GDM1 (cell line): ENCODE measurements at regions not wholly inside any gene's neighbourhood (a gene's known extent, or its start where the extent isn't known, plus 50 kb on each side); places are given as distances from the start of the nearest gene placed in this dataset.
"Not testable (repeated sequence)": the region's sequence is repeated elsewhere in the genome, so short reads cannot be mapped to it uniquely, and the experiment has no call there.

Experiments
- DNase-seq: peaks from one replicate; lab custom pipeline; 2025; lab: John Stamatoyannopoulos, UW

DNA sequence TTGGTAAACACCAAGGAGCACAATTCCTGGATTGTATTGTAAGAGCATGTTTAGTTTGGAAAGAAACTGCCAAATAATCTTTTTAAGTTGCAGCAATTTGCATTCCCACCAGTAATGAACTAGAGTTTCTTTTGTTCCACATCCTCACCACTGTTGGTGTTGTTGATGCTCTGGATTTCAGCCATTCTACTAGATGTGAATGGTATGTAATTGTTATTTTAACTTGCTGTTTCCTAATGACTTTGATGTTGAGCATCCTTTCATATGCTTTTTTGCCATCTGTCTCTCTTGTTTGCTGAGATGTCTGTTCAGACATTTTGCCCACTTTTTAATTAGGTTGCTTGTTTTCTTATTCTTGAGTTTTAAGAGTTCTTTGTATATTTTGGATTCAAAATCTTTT lies 1654.1 kb downstream of the GRIK2 start:
- DNase-seq = no peak

DNA sequence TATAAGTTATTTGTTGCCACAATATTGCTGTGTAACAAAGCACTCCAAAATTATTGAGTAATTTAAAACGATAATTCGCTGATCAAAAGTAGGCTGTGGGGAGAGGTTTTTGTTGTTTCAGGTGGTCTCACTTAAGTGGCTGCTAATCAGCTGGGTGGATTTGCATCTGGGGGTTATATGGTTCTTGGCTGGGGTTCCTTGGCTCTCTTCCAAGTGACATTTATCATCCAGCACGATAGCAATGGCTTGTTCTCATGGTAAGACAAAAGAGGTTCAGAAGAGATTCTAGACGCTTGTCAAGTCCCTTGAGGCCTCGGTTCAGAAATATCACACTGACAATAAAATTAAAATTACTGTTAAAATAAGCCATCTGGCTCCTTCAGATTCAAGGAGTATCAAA lies 1648.8 kb downstream of the GRIK2 start:
- DNase-seq = no peak

DNA sequence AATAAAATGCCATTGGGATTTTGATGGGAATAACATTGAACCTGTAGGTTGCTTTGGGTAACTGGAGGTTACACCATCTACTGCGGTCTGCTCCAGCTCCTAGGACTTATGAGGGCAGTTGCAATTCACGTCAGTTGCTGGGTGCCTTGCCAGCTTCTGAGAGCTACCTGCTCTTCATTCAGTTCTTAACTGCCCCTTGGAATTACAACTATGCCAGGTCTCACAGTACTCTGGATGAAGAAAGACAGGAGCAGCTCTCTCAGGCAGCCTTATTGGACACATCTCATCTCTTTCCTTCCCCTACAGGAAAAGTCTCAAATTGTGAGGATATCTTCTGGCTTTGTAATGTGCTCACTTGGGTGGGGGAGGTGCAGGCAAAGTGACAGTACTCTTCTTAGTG lies 1643.3 kb downstream of the GRIK2 start:
- no peak for DNase-seq

DNA sequence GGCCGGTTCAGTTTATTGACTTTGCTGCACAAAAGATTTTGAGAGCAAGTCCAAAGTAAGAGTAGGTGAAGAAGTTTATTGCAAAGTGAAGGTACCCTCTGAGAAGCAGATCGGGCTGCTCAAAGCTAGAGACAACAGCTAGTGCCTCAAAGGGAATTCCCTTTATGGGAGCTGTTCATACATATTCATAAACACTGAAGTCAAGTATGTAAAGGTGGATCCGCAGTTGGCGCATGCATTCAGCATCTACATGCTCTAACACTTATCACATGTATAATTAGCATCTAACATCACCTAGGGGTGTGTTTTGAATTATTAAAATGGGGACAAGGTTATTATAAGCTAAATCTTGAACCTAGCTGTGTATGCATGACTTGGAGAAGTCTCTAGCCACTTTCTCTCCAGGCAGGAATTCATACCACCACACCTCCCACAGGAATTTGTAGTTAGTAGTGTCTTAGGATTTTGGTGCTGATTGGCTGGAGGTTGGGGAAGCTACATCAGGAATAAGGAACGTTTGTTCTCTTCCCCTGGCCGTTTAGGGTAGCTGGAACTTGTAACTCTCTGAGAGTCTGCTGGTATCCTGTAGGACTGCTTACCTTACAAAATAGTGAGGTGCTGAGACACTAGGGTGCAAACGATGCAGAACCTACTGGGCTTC lies 1633.9 kb downstream of the GRIK2 start:
- no peak for DNase-seq

DNA sequence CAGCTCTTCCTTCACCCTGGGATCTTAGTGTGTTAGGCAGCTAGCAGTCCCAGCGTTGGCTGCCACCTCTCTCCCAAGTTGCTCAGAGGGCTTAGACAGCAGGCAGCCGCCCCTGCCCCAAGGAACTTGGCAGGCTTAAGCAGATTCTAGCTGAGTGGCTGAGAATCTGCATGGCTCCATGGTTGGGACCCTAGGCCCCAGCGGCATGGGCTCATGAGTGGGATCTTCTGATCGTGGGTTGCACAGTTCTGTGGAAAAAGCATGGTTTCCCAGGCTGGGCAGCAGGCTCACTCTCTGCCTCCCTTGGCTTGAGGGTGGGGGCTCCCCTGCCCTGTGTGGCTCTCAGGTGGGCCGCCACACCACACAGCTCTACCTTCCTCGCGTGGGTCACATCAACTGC lies 1624.9 kb downstream of the GRIK2 start:
- DNase-seq = no peak

DNA sequence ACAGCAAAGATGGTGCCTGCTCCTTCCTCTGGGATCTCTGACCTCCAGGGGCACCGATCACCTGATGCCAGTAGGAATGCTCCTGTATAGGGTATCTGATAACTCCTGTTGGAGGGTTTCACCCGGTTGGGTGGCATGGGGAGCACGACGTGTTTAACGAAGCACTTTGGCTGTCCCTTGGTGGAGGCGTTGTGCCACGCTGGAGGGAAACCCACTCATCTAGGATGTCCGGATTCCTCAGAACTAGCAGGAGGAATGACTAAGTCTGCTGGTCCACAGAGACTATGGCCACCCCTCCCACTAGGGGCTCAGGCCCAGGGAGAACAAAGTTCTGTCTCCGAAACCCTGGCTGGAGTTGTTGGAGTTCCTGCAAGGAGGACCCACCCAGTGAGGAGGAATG lies 1624.4 kb downstream of the GRIK2 start:
- DNase-seq = no peak

DNA sequence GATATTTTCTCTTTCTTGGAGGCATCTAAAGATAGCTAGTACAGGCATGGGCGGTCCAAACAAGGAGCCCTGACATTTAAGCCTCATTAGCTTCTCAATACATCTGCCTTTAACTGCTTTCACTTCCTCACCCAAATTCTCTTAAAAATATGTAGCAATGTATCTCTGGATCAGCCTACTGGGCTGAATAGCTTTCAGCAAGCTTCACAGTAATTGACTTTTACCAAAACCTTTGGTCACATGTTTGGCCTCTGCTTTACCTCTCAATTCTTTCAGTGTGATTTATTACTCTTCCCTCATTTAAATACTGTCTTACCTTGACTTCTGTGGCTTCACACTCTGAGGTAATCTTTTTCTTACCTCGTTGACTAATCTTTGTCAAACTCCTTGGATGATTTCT lies 1618.1 kb downstream of the GRIK2 start:
- DNase-seq = no peak

DNA sequence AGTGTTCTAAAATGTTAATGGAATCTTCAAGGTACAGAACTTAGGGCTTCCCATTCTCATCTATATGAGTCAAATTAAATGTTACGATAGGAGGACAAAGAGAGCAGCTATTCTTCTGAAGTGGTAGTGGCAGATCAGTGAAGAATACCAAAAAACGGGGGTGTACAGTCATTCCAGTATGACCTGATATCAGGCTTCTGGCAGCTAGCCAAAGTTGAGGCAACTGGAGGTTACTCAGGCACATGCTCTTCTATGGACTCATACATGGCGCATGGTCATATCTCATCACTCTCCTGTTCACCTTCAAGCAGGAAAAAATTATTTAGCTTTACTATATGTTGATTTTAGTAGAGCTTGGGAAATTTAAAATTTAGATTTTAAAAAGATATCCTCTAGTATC lies 1608.8 kb downstream of the GRIK2 start:
- no peak for DNase-seq

DNA sequence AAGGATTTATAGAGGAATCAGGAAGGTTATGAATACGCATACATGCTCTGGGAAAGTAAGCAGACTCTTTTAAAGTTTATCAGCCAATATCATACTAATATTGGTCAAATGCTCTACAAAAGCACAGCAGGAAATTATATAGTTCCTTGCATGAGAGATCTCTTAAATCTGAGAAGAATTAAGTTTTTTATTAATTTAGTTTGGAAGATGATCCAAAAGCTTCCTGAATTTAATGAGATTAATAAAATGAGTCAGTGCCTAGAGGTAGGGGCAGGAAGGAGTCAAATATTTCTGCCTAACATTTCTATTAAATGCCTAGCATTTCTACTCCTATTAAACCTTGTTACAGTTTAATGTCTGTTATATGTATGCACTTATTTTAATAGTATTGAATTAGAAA lies 1608.2 kb downstream of the GRIK2 start:
- DNase-seq = no peak

DNA sequence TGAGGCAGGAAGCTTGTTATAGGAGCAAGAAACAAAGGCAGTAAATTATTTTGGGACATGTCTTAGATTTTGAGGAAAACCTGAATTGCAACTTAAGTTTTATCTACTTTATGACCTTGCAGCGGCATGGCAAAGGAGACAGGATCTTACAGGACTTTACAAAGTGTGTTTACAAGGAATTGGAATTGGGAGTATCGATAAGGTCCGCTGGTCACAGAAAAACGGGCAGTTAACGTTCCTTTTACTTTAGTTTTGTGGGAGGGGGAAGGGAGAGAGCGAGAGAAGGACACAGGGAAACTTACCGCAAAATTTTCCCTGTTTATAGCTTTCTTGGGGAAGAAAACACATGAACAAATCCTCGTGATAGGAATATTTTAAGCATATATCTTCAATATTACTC lies 1607.2 kb downstream of the GRIK2 start:
- DNase-seq = no peak

DNA sequence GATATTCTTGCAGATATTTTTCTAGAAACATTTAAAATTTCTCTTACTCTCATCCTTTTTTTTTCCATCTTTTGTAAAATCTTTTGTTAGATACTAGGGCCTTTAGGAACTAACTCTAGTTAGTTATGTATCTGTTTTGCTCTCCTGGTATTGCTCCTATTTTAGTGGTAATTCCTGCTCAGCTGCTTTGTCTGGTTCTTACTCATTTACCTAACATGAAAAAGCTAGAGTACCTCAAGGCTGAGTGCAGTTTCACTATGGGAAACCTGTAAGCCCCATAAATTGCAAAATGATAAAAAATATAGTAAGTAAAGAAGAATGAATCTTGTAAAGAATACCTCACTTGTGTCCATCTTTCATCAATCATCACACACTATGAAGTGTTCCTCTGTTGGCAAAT lies 1602.0 kb downstream of the GRIK2 start:
- no peak for DNase-seq

DNA sequence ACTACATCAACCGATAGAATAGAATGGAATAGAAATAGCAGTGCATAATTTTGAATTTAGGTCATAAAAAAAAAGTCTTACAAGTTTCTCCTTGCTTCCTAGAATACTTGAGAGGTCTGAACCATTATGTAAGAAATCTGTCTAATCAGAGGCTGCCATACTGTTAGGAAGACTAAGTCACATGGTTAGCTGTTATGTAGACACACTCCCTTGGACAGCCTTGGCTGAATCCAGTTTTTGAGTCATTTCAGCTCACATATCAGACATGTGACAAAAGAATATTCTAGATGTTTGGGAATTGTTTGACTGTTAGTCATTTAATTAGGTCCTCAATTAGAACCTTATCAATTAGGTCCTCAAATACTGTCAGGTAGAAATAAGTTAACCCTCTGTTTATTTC lies 1601.4 kb downstream of the GRIK2 start:
- no peak for DNase-seq

DNA sequence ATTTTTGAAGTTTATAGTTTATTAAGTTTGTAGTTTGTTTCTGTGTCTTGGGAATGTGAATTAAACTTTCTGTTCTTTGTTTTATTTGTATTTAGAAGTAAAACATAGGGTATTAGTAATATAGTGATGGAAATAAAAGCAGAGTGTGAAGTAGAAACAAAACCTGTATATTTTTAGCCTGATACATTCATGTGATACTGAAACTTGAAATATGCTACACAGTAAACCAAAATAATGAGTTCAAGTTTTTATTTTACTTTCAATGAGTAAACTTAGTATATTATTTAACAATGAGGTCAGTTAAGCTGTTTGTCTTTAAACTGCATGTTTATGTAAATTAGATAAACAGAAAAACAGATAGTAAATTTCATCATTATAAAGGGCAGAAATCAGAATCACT lies 1592.6 kb downstream of the GRIK2 start:
- no peak for DNase-seq

DNA sequence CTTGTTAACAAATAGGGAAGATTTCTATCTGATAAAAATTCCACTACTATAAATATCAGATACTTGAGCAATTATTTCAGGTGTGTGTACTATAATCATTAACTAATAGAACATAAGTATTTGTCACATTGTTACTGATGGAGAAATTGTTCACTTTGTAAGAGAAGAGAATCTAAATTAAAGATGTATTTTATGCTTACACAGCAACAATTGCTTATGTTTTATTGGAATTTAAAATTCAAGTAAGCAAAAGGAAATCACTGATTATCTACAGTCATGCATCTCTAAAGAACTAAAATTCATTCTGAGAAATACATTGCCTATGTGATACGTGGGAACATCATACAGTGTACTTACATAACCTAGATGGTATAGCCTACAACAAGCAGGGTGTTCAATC lies 1590.8 kb downstream of the GRIK2 start:
- no peak for DNase-seq

DNA sequence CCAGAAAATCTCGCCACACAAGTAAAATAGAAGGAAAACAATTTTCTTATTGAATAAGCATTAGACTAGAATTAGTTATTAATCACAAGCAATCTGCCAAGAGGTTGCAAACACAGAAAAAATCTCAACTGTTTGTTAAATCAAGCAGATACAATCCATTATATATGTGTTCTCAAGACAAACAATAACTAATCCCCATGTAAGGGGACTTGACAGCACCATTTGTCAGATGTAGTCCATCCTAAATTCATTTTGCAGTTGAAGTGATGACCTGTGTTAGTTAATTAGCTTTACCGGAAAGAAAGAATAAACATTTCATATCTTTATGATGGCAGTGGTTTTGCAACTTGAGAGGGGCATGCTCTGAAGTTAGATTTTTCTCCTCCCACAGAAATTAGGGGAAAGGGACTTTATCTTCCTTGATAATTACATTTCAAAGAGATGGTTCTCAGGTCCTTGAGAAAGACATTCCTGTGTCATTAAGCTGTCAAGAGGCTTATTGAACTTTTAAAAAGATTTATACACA lies 1588.0 kb downstream of the GRIK2 start:
- DNase-seq = no peak

DNA sequence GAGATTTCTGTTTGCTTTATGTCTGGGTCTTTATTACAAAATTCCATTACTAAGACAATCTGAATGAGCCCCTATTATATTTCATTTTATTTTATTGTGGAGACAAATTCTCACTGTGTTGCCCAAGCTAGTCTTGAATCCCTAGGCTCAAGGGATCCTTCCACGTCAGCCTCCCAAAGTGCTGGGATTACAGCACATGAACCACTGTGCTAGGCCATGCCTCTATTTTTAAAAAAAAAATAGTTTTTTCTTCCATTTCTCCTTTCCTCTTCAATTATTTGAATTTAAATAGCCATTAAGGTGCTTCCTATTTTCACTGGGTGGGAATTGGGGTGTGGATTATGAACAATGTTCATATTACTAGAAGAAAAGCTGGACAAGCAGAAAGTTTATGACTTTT lies 1587.4 kb downstream of the GRIK2 start:
- no peak for DNase-seq

DNA sequence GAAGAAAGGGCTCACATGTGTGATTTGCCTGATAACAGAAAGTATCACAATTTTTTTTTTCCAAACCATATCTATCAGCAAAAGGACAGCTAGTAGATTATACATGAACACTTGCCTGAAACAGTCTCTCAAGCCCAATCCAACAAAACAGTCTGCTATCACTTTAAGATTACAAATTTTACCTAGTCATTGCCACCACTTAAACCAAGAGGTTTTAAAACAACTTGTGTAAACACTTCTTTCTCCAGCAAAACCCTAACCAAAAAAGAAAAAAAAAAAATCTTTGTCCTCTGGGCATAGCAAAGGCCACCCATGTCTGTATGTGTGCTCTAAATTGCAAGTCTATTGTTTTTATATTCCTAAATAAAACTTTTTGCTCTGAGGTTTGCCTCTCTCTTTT lies 1568.4 kb downstream of the GRIK2 start:
- DNase-seq = no peak

DNA sequence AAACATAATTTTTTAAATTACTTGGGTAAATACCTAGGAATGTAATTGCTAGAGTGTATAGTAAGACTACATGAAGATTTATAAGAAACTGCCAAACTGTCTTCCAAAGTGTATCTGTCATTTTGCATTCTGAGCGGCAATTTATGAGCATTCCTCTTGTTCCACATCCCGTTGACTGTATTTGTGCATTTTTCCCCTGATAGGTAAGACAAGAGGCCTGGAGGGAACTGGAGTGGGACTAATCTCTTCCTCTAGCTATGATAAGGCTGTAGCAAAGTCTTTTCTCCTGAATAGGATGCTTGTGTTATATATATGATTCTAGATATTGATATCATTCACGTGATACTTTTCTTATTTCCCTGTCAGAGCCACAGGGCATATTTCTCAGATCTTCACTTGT lies 1557.5 kb downstream of the GRIK2 start:
- DNase-seq = no peak

DNA sequence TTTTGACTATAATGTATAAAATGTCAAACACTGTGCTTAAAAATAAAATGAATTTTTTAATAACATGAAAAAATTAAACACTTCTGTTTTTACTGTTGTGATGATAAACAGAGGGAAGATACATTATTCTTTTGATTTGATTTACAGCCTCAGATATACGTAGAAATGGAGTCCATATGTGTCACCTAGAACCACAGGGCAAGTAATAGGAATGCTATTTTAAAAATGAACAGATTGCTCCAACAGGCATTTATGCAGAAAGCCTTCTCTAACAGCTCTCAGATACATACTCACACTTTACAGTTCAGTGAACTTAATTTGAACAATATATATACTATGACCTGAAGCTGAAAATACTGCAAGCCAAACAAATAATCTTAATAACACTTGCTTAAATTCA lies 1551.0 kb downstream of the GRIK2 start:
- DNase-seq = no peak

DNA sequence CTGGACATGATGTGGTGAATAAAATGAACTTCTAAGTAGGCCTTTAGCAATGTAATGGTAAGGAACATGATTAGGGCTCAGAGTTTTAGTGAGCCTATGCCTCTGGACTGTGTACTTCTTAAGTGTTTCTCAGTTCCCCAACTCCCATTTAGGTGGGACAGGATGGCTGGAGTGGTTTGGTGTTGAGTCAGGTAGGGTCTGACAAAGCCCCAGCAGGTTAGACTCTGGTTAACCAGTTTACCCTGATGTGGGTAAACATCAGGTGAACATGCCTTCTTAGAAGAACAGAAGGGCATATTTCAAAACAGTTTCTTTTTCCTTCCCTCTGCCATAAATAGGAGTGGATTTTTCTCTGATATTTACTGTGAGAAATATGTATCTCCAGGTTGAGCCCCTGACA lies 1548.7 kb downstream of the GRIK2 start:
- DNase-seq = no peak

DNA sequence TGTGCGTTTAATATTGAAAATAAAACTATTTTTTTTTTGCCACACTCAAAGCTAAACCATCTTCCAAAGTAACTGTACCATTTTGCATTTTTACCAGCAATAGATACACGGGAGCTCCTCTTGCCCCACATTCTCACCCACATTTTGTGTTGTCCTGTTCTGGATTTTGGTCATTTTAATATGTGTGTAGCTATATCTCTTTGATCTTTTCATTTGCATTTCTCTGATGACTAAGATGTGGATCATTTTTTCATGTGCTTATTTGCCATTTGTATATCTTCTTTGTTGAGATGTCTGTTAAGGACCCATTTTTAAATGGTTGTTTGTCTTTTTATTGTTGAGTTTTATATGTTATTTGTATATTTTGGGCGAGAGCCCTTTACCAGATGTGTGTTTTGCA lies 1543.5 kb downstream of the GRIK2 start:
- no peak for DNase-seq

DNA sequence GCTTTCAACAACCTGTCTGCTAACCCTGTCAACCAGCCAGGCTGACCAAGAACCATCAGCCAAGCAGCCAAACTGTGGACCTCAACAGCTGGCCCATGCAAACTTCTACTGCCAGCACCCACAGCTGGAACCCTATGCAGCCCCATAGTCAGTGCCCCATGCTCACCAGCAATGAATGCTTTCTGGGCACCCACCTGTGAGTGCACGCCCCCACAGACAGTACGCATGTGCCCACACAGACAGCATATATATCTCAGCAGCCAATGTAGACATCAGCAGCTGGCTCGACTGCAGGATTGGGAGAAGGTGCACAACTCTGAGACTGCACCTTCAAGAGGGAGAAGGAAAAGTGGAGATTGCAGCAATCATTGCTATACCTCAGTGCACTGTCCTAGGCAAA lies 1534.6 kb downstream of the GRIK2 start:
- DNase-seq = no peak

DNA sequence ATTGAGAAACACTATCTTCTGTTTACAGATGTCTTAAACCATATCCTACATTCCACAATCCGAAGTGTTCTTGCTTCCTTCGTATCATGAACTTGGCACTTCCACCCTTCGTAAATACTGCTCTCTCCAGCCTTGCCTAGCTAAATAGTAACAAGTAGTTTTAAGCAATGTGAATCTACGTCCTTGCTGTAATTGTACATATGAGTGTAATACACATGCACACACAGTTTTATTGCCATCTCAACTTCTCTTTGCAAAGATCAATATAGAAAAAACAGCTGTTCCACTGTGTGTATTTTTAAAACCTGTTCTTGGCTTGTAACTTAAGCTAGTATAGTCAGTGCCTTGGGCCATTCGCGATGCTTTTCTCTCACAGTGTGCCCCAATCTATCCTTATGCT lies 1524.7 kb downstream of the GRIK2 start:
- DNase-seq = no peak

DNA sequence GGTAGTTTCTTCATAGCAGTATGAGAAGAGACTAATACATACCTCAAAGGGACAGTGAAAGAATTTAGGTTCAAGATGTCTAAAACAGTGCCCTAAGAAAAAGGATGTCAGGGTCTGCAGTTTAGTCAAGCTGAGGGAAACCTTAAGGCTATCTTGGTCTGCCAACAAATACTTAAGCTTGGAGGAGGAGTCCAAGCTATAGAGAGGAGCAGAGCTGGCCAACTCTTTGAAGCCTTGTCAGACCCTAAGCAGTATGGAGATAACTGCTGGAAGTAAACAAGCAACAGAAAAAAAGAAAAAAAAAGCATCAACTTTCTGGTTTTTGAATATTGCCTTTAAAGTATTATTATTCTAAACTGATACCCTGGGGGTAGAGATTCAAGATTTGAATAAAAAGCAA lies 1518.1 kb downstream of the GRIK2 start:
- DNase-seq = no peak

DNA sequence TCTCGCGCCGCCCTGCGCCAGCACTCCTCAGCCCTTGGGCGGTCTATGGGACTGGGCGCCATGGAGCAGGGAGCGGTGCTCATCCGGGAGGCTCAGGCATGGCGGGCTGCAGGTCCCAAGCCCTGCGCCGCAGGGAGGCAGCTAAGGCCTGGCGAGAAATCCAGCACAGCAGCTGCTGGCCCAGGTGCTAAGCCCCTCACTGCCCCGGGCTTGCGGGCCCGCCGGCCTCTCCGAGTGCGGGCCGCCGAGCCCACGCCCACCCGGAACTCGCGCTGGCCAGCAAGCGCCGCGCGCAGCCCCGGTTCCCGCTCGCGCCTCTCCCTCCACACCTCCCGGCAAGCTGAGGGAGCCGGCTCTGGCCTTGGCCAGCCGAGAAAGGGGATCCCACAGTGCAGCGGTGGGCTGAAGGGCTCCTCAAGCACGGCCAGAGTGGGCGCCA lies 1517.2 kb downstream of the GRIK2 start:
- not testable (repeated sequence) for DNase-seq
